OCI-LY3 (cell line): ENCODE measurements at regions not wholly inside any gene's neighbourhood (a gene's known extent, or its start where the extent isn't known, plus 50 kb on each side); places are given as distances from the start of the nearest gene placed in this dataset.

ENCODE experiments used
- H2AFZ ChIP-seq: fragments of 200-600, 300-600 bp; shearing (Covaris generic); 2 replicates; pipeline ENCODE4 v1.6.0; 2014; ENCODE audit warnings: antibody characterized with exemption, low read depth, low read length
- H3K27ac ChIP-seq: fragments of 200-600, 300-600 bp; sonication (generic); 2 replicates; pipeline ENCODE4 v1.5.1; 2014; ENCODE audit warnings: mild to moderate bottlenecking, low read length, moderate library complexity, mixed read lengths
- H3K27me3 ChIP-seq: fragments of 200-600, 300-600 bp; sonication (generic); 2 replicates; pipeline ENCODE4 v1.6.1; 2014; ENCODE audit warnings: low read depth, low read length, mixed read lengths
- H3K36me3 ChIP-seq: fragments of 200-600, 300-600 bp; sonication (generic); replicated peaks from 2 replicates; pipeline ENCODE3; 2014; ENCODE audit warnings: low read depth, low read length, mixed read lengths
- H3K4me1 ChIP-seq: fragments of 300-600, 200-600 bp; sonication (generic); 2 replicates; pipeline ENCODE4 v1.6.1; 2014; ENCODE audit warnings: low read length, mixed read lengths
- H3K4me2 ChIP-seq: fragments of 200-600, 300-600 bp; sonication (generic); 2 replicates; pipeline ENCODE4 v1.6.1; 2014; ENCODE audit warnings: low read length, mixed read lengths
- H3K4me3 ChIP-seq: fragments of 300-600, 200-600 bp; sonication (generic); 2 replicates; pipeline ENCODE4 v1.5.1; 2014; ENCODE audit warnings: antibody characterized with exemption, mild to moderate bottlenecking, low read length, moderate library complexity
- H3K79me2 ChIP-seq: fragments of 300-600, 200-600 bp; shearing (Covaris generic); 2 replicates; pipeline ENCODE4 v1.6.1; 2014; ENCODE audit warnings: mild to moderate bottlenecking, low read length, mixed read lengths
- H3K9ac ChIP-seq: fragments of 300-600, 200-600 bp; shearing (Covaris generic); 2 replicates; pipeline ENCODE4 v1.6.0; 2014; ENCODE audit warnings: mild to moderate bottlenecking, low read length, moderate library complexity
- H3K9me3 ChIP-seq: fragments of 200-600, 300-600 bp; shearing (Covaris generic); 2 replicates; pipeline ENCODE4 v1.6.1; 2014; ENCODE audit warnings: low read length, mixed read lengths; ENCODE audit not compliant: insufficient read depth
- H4K20me1 ChIP-seq: fragments of 200-600, 300-600 bp; sonication (generic); 2 replicates; pipeline ENCODE4 v1.6.1; 2016; ENCODE audit warnings: low read length, mixed read lengths; ENCODE audit not compliant: insufficient read depth
- CTCF ChIP-seq: fragments of 200-600, 300-600 bp; sonication (generic); IDR thresholded peaks from 2 replicates; pipeline ENCODE4 v1.5.1; 2014; ENCODE audit warnings: antibody characterized with exemption, low read length, low read depth
- EZH2phosphoT487 ChIP-seq: fragments of 200-600 bp; shearing (Covaris generic); IDR thresholded peaks from 2 replicates; pipeline ENCODE4 v1.6.1; 2018; ENCODE audit warnings: antibody characterized with exemption, mixed run types, low read depth

GRCh38 chr11:38246451-38246850, 1648.4 kb upstream of the RAG2 start:
- no peaks in the 10 kb centered on the region for H3K79me2 ChIP-seq
- TF ChIP-seq EZH2phosphoT487 (no peak), CTCF (no peak)
- H3K4me1 ChIP-seq: no peaks in the 10 kb centered on the region
- H3K36me3 ChIP-seq: no peaks in the 10 kb centered on the region
- H3K4me3 ChIP-seq: no peak overlapping the region
- no peaks in the 10 kb centered on the region for H3K9me3 ChIP-seq
- H2AFZ ChIP-seq: no peak overlapping the region
- H3K4me2 ChIP-seq: no peak overlapping the region
- no peak overlapping the region for H3K27ac ChIP-seq
- no peak overlapping the region for H3K9ac ChIP-seq
- no peaks in the 10 kb centered on the region for H4K20me1 ChIP-seq
- H3K27me3 ChIP-seq: no peaks in the 10 kb centered on the region

GRCh38 chr11:38226684-38227083, 1628.6 kb upstream of the RAG2 start:
- Histone ChIP-seq H3K4me2 (no peak overlapping the region), H3K4me1 (no peaks in the 10 kb centered on the region), H2AFZ (no peak overlapping the region), H3K79me2 (no peaks in the 10 kb centered on the region), H3K4me3 (no peak overlapping the region), H3K27me3 (no peaks in the 10 kb centered on the region), H4K20me1 (no peaks in the 10 kb centered on the region), H3K36me3 (peaks cover 3% of the 10 kb centered on the region), H3K27ac (no peak overlapping the region), H3K9me3 (peaks cover 24% of the 10 kb centered on the region), H3K9ac (no peak overlapping the region)
- no peak for TF ChIP-seq CTCF
- no peak for TF ChIP-seq EZH2phosphoT487

GRCh38 chr11:38221295-38221694, 1623.3 kb upstream of the RAG2 start:
- no peaks in the 10 kb centered on the region for H4K20me1 ChIP-seq
- no peak overlapping the region for H3K4me2 ChIP-seq
- no peak overlapping the region for H3K27ac ChIP-seq
- H3K9ac ChIP-seq: no peak overlapping the region
- no peak overlapping the region for H2AFZ ChIP-seq
- H3K4me3 ChIP-seq: no peak overlapping the region
- H3K9me3 ChIP-seq: peaks cover 10% of the 10 kb centered on the region; the same call in 1 of the 2 replicates
- peaks cover 1% of the 10 kb centered on the region for H3K36me3 ChIP-seq
- H3K79me2 ChIP-seq: no peaks in the 10 kb centered on the region
- no peaks in the 10 kb centered on the region for H3K27me3 ChIP-seq
- H3K4me1 ChIP-seq: no peaks in the 10 kb centered on the region
- TF ChIP-seq EZH2phosphoT487 (no peak), CTCF (no peak)

GRCh38 chr11:38219636-38220035, 1621.6 kb upstream of the RAG2 start:
- peaks cover 6% of the 10 kb centered on the region; the same call in 1 of the 2 replicates for H3K9me3 ChIP-seq
- H3K27me3 ChIP-seq: no peaks in the 10 kb centered on the region
- no peak overlapping the region for H3K4me3 ChIP-seq
- H2AFZ ChIP-seq: no peak overlapping the region
- no peaks in the 10 kb centered on the region for H3K36me3 ChIP-seq
- no peak for TF ChIP-seq CTCF
- no peak for TF ChIP-seq EZH2phosphoT487
- no peaks in the 10 kb centered on the region for H4K20me1 ChIP-seq
- H3K9ac ChIP-seq: no peak overlapping the region
- H3K79me2 ChIP-seq: no peaks in the 10 kb centered on the region
- H3K4me2 ChIP-seq: no peak overlapping the region
- no peaks in the 10 kb centered on the region for H3K4me1 ChIP-seq
- no peak overlapping the region for H3K27ac ChIP-seq
